ENCODE measurements at regions not wholly inside any gene's neighbourhood (a gene's known extent, or its start where the extent isn't known, plus 50 kb on each side); places are given as distances from the start of the nearest gene placed in this dataset.

GRCh38 chr5:90014420-90014819 lies 395.1 kb downstream of the CETN3 start:
- DNase-seq: no peak
- intact Hi-C loops (cut with DNase I): no loop called here

GRCh38 chr5:90000351-90000750 lies 409.2 kb downstream of the CETN3 start:
- intact Hi-C loops (cut with DNase I): no loop called here

DNA sequence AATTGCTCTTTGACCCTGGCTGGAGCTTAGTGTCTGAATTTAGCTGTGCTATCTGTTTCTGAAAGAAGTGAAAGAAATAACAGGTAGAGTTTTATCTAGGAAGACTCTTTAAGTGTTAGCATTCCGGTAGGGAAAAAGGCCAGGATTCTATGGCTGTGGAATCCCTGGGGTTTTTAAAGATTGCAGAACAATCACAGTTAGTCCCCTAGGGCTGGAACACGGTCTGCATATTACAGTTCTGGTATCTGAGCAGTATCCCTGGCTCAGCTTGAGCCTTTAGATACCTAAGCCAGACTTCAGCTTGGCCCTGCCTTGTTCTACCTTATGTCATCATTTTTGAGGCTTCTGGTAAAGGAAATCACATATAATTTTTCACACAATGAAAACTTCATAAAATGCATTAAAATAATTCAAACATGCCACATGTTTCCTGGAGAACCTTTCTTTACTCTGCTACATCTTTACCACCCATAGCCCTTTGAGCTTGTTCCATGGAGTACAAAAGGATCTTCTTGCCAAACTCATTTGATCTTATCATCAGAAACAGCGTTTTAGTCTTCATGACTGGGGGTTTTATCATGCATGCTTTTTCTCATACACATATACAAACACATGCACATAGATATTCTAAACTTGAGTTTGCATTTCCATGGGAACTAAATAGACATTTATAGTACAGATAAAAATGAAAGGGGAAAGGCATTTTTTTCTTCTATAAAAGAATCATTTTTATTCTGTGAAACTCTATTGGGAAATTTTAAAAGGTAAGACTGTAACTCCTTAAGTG lies 410.8 kb downstream of the CETN3 start:
- intact Hi-C loops (cut with DNase I): no loop called here
- no peak for DNase-seq

More at GRCh38 chr5:90000351-90000750, 409.2 kb downstream of the CETN3 start:
- no peak for DNase-seq

GRCh38 chr5:89996890-89997289 lies 412.7 kb downstream of the CETN3 start:
- no peak for DNase-seq
- intact Hi-C loops (cut with DNase I): no loop called here

GRCh38 chr5:89996335-89996734 lies 413.2 kb downstream of the CETN3 start:
- intact Hi-C loops (cut with DNase I): no loop called here
- no peak for DNase-seq

- intact Hi-C loops (cut with DNase I): no loop called here
These were observed 415.3 kb downstream of the CETN3 start for GRCh38 chr5:89994266-89994665.

DNA sequence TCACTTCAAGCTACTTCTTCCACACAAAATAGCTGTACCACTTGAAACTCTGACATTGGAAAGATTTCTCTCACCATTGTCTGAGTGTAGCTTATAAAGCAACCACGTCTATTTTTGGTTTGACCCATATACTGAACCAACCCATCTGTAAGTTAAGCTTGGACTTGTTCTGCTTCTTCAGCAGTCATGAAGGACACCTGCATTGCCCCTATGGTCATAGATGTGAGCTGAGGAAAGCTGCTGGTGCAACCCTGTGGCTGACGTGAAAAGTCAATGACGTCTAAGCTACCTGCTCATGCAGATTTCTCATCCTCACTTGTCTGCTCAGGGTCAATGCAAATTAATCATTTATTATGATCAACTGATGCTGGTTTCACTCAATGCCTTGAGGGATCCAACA lies 417.4 kb downstream of the CETN3 start:
- DNase-seq: no peak
- intact Hi-C loops (cut with DNase I): no loop called here

More at GRCh38 chr5:89994266-89994665, 415.3 kb downstream of the CETN3 start:
- no peak for DNase-seq

- intact Hi-C loops (cut with DNase I): no loop called here
- no peak for DNase-seq
These were observed 418.0 kb downstream of the CETN3 start for GRCh38 chr5:89991592-89991991.

DNA sequence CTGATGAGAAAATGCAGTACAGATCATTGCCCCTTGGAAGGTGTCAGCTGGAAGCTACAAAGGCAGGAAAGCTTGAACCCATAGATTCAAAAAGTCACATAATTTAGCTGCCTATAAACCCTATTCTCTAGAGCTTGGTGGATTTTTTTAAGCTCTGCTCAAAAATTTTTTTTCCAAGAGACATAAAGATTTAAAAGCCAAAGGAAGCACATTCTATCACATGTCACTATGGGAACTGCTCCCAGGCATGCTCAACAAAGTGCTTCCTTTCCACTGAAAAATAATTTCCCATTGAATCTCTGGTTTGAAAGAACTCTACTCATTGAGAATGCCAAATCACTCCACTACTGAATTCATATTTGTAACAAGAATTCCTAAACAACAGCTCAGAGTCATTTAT lies 419.8 kb downstream of the CETN3 start:
- intact Hi-C loops (cut with DNase I): no loop called here
- no peak for DNase-seq

GRCh38 chr5:89988998-89989655 lies 420.4 kb downstream of the CETN3 start:
- DNase-seq: no peak
- intact Hi-C loops (cut with DNase I): no loop called here

- intact Hi-C loops (cut with DNase I): no loop called here
- DNase-seq: no peak
These were observed 421.3 kb downstream of the CETN3 start for GRCh38 chr5:89988129-89988810.

DNA sequence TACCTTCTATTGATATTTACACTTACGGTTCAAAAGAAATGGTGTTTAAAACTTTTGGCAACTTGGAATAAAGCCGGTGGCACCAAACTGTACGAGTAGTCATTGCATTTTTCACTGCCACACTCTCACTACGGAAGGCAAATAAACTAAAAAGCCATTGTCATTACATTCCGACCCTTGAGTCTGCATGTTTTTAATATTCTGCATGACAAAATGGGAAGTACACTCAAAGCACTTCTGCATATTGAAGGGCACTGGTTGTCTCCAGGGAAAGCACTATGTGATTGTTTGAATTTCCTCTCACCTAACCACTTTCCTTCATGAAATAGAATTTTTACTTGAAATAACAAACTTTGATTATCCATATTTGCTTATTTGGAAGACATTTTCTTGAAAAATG lies 426.3 kb downstream of the CETN3 start:
- DNase-seq: no peak
- intact Hi-C loops (cut with DNase I): no loop called here

GRCh38 chr5:89981878-89982773 lies 427.4 kb downstream of the CETN3 start:
- intact Hi-C loops (cut with DNase I): no loop called here

GRCh38 chr5:89981021-89981420 lies 428.5 kb downstream of the CETN3 start:
- DNase-seq: no peak
- intact Hi-C loops (cut with DNase I): no loop called here

More at GRCh38 chr5:89981878-89982773, 427.4 kb downstream of the CETN3 start:
- no peak for DNase-seq

GRCh38 chr5:89973516-89973915 lies 436.0 kb downstream of the CETN3 start:
- intact Hi-C loops (cut with DNase I): no loop called here
- DNase-seq: no peak

DNA sequence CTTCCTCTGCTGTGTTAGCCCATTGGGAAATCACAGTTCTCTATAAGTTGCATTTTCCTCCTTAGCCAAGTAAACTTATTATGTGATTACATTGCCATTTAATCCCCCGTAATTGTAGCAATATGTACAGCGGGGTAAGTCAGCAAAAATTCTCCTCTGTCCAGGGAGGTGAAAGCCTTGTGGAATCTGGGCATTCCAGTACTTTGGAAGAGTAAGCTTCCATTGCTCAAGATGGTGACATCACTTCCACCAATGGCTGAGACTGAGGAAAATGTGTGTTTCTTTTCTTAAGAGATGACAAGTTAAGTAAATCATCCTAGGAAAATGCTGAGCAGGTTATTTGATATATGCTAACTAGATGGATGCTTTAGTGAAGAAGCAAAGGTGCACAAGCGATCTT lies 436.7 kb downstream of the CETN3 start:
- intact Hi-C loops (cut with DNase I): no loop called here
- no peak for DNase-seq

- intact Hi-C loops (cut with DNase I): no loop called here
- peak in 2 of 10 donors; percentile 14 to 59 for DNase-seq
These were observed 440.6 kb downstream of the CETN3 start for GRCh38 chr5:89968958-89969381.

DNA sequence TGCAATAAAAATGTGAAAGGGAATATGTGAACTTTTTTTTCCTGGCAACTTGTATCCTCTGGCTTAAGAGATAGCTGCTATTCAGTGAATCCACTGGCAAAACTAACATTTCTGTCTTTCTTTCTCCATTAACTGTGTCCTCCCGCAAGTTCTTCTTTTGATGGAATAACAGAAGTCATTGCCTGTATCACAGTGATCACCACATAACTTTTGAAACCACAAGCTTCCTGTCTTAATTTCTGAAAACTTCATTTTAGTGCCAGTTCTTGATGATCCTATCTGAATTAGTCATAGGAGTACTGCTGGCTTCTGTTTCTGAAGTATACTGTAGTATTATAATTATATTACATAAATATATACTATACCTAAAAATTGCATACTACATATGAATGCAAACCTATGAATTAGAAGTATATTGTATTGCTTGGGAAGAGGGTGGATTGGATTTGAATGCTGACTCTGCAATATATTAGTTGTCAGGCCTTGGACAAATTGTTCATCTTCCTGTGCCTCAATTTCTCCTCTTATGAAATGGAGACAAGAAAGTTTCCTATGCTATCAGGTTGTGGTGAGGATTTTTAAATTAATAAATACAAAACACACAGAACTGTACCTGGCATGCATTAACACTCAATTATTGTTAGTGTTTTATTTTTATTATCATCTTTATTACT lies 441.6 kb downstream of the CETN3 start:
- intact Hi-C loops (cut with DNase I): no loop called here
- no peak for DNase-seq

DNA sequence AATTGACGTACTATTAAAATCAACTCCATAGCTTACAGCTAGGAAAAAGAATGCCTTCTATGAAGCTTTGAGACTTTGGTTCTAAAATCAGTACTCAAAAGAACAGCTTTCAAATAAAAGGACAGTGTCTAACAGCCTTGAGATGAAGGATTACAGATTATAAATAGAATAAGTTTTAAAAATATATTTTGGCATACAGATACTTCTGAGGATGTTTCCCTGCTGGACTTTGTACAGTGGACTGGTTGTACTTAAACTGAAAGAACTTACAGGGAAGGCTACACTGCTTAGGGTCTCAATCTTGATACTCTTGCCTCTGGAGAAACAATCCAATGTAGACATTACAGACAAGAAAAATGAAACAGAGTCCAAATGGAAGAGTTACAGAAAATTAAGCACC lies 452.7 kb downstream of the CETN3 start:
- no peak for DNase-seq
- intact Hi-C loops (cut with DNase I): no loop called here

GRCh38 chr5:89954916-89955315 lies 454.6 kb downstream of the CETN3 start:
- peak in 1 of 10 donors; percentile 26 for DNase-seq
- intact Hi-C loops (cut with DNase I): no loop called here

Data from posterior cingulate gyrus (tissue), 11 donors.